ENCODE measurements at regions not wholly inside any gene's neighbourhood (a gene's known extent, or its start where the extent isn't known, plus 50 kb on each side); places are given as distances from the start of the nearest gene placed in this dataset.
"Not testable (repeated sequence)": the region's sequence is repeated elsewhere in the genome, so short reads cannot be mapped to it uniquely, and the experiment has no call there.

- Histone ChIP-seq H3K36me3 (ENCODE audit: control insufficient read depth, low read depth, low read length) (no peaks in the 10 kb centered on the region), H3K4me3 (ENCODE audit: low read length) (no peak overlapping the region), H3K9ac (ENCODE audit: low read length) (no peak overlapping the region), H3K27me3 (ENCODE audit: control insufficient read depth, insufficient read depth, low read length) (no peaks in the 10 kb centered on the region), H3K27ac (ENCODE audit: low read length) (no peak overlapping the region), H3K4me1 (ENCODE audit: control insufficient read depth, low read depth, low read length) (no peaks in the 10 kb centered on the region), H3K9me3 (ENCODE audit: control insufficient read depth, low read depth, low read length) (no peaks in the 10 kb centered on the region)
Measured at GRCh38 chr12:67091204-67091603, 178.0 kb upstream of the CAND1 start.

- no peak overlapping the region for H3K27ac ChIP-seq (ENCODE audit: low read length)
- no peak overlapping the region for H3K9ac ChIP-seq (ENCODE audit: low read length)
- no peaks in the 10 kb centered on the region for H3K36me3 ChIP-seq (ENCODE audit: control insufficient read depth, low read depth, low read length)
- no peaks in the 10 kb centered on the region for H3K4me1 ChIP-seq (ENCODE audit: control insufficient read depth, low read depth, low read length)
- no peak overlapping the region for H3K4me3 ChIP-seq (ENCODE audit: low read length)
- no peaks in the 10 kb centered on the region for H3K27me3 ChIP-seq (ENCODE audit: control insufficient read depth, insufficient read depth, low read length)
- H3K9me3 ChIP-seq (ENCODE audit: control insufficient read depth, low read depth, low read length) = no peaks in the 10 kb centered on the region
Measured at GRCh38 chr12:67091678-67092077, 177.5 kb upstream of the CAND1 start.

- not testable (repeated sequence) for H3K36me3 ChIP-seq (ENCODE audit: control insufficient read depth, low read depth, low read length); H3K27ac ChIP-seq (ENCODE audit: low read length); H3K9ac ChIP-seq (ENCODE audit: low read length); H3K4me1 ChIP-seq (ENCODE audit: control insufficient read depth, low read depth, low read length); H3K4me3 ChIP-seq (ENCODE audit: low read length); H3K27me3 ChIP-seq (ENCODE audit: control insufficient read depth, insufficient read depth, low read length); H3K9me3 ChIP-seq (ENCODE audit: control insufficient read depth, low read depth, low read length)
Measured at GRCh38 chr12:67092934-67093333, 176.2 kb upstream of the CAND1 start.

GRCh38 chr12:67096533-67097318, 172.4 kb upstream of the CAND1 start:
- Histone ChIP-seq H3K9me3 (ENCODE audit: control insufficient read depth, low read depth, low read length) (no peaks in the 10 kb centered on the region), H3K36me3 (ENCODE audit: control insufficient read depth, low read depth, low read length) (no peaks in the 10 kb centered on the region), H3K27ac (ENCODE audit: low read length) (no peak overlapping the region), H3K4me3 (ENCODE audit: low read length) (no peak overlapping the region), H3K9ac (ENCODE audit: low read length) (no peak overlapping the region), H3K4me1 (ENCODE audit: control insufficient read depth, low read depth, low read length) (no peaks in the 10 kb centered on the region), H3K27me3 (ENCODE audit: control insufficient read depth, insufficient read depth, low read length) (no peaks in the 10 kb centered on the region)

- no peaks in the 10 kb centered on the region for H3K36me3 ChIP-seq (ENCODE audit: control insufficient read depth, low read depth, low read length)
- no peak overlapping the region for H3K9ac ChIP-seq (ENCODE audit: low read length)
- no peaks in the 10 kb centered on the region for H3K27me3 ChIP-seq (ENCODE audit: control insufficient read depth, insufficient read depth, low read length)
- H3K27ac ChIP-seq (ENCODE audit: low read length) = no peak overlapping the region
- no peaks in the 10 kb centered on the region for H3K9me3 ChIP-seq (ENCODE audit: control insufficient read depth, low read depth, low read length)
- no peak overlapping the region for H3K4me3 ChIP-seq (ENCODE audit: low read length)
- H3K4me1 ChIP-seq (ENCODE audit: control insufficient read depth, low read depth, low read length) = no peaks in the 10 kb centered on the region
Measured at GRCh38 chr12:67099858-67100257, 169.3 kb upstream of the CAND1 start.

- H3K4me3 ChIP-seq (ENCODE audit: low read length) = no peak overlapping the region
Measured at GRCh38 chr12:67103521-67103920, 165.6 kb upstream of the CAND1 start.

GRCh38 chr12:67107235-67107634, 161.9 kb upstream of the CAND1 start:
- Histone ChIP-seq H3K36me3 (ENCODE audit: control insufficient read depth, low read depth, low read length) (no peaks in the 10 kb centered on the region), H3K4me3 (ENCODE audit: low read length) (no peak overlapping the region), H3K9ac (ENCODE audit: low read length) (no peak overlapping the region), H3K27me3 (ENCODE audit: control insufficient read depth, insufficient read depth, low read length) (no peaks in the 10 kb centered on the region), H3K9me3 (ENCODE audit: control insufficient read depth, low read depth, low read length) (no peaks in the 10 kb centered on the region), H3K4me1 (ENCODE audit: control insufficient read depth, low read depth, low read length) (no peaks in the 10 kb centered on the region), H3K27ac (ENCODE audit: low read length) (no peak overlapping the region)

More at GRCh38 chr12:67103521-67103920, 165.6 kb upstream of the CAND1 start:
- H3K9ac ChIP-seq (ENCODE audit: low read length) = no peak overlapping the region
- no peak overlapping the region for H3K27ac ChIP-seq (ENCODE audit: low read length)
- H3K27me3 ChIP-seq (ENCODE audit: control insufficient read depth, insufficient read depth, low read length) = no peaks in the 10 kb centered on the region
- no peaks in the 10 kb centered on the region for H3K4me1 ChIP-seq (ENCODE audit: control insufficient read depth, low read depth, low read length)
- no peaks in the 10 kb centered on the region for H3K9me3 ChIP-seq (ENCODE audit: control insufficient read depth, low read depth, low read length)
- H3K36me3 ChIP-seq (ENCODE audit: control insufficient read depth, low read depth, low read length) = no peaks in the 10 kb centered on the region

- H3K4me3 ChIP-seq (ENCODE audit: low read length) = no peak overlapping the region
- no peaks in the 10 kb centered on the region for H3K27me3 ChIP-seq (ENCODE audit: control insufficient read depth, insufficient read depth, low read length)
- H3K27ac ChIP-seq (ENCODE audit: low read length) = no peak overlapping the region
- H3K36me3 ChIP-seq (ENCODE audit: control insufficient read depth, low read depth, low read length) = no peaks in the 10 kb centered on the region
- no peaks in the 10 kb centered on the region for H3K9me3 ChIP-seq (ENCODE audit: control insufficient read depth, low read depth, low read length)
- H3K4me1 ChIP-seq (ENCODE audit: control insufficient read depth, low read depth, low read length) = no peaks in the 10 kb centered on the region
- H3K9ac ChIP-seq (ENCODE audit: low read length) = no peak overlapping the region
Measured at GRCh38 chr12:67107751-67108269, 161.3 kb upstream of the CAND1 start.

- H3K9ac ChIP-seq (ENCODE audit: low read length); H3K4me1 ChIP-seq (ENCODE audit: control insufficient read depth, low read depth, low read length): not testable (repeated sequence)
Measured at GRCh38 chr12:67110345-67110744, 158.8 kb upstream of the CAND1 start.

GRCh38 chr12:67111182-67111581, 158.0 kb upstream of the CAND1 start:
- no peak overlapping the region for H3K9ac ChIP-seq (ENCODE audit: low read length)
- no peaks in the 10 kb centered on the region for H3K4me1 ChIP-seq (ENCODE audit: control insufficient read depth, low read depth, low read length)
- H3K9me3 ChIP-seq (ENCODE audit: control insufficient read depth, low read depth, low read length) = no peaks in the 10 kb centered on the region
- no peak overlapping the region for H3K27ac ChIP-seq (ENCODE audit: low read length)
- no peak overlapping the region for H3K4me3 ChIP-seq (ENCODE audit: low read length)
- no peaks in the 10 kb centered on the region for H3K27me3 ChIP-seq (ENCODE audit: control insufficient read depth, insufficient read depth, low read length)
- no peaks in the 10 kb centered on the region for H3K36me3 ChIP-seq (ENCODE audit: control insufficient read depth, low read depth, low read length)

More at GRCh38 chr12:67110345-67110744, 158.8 kb upstream of the CAND1 start:
- H3K27me3 ChIP-seq (ENCODE audit: control insufficient read depth, insufficient read depth, low read length); H3K9me3 ChIP-seq (ENCODE audit: control insufficient read depth, low read depth, low read length); H3K36me3 ChIP-seq (ENCODE audit: control insufficient read depth, low read depth, low read length); H3K27ac ChIP-seq (ENCODE audit: low read length); H3K4me3 ChIP-seq (ENCODE audit: low read length): not testable (repeated sequence)

- H3K4me3 ChIP-seq (ENCODE audit: low read length) = no peak overlapping the region
- H3K36me3 ChIP-seq (ENCODE audit: control insufficient read depth, low read depth, low read length) = no peaks in the 10 kb centered on the region
- no peaks in the 10 kb centered on the region for H3K4me1 ChIP-seq (ENCODE audit: control insufficient read depth, low read depth, low read length)
- no peaks in the 10 kb centered on the region for H3K9me3 ChIP-seq (ENCODE audit: control insufficient read depth, low read depth, low read length)
- no peaks in the 10 kb centered on the region for H3K27me3 ChIP-seq (ENCODE audit: control insufficient read depth, insufficient read depth, low read length)
- H3K27ac ChIP-seq (ENCODE audit: low read length) = no peak overlapping the region
- H3K9ac ChIP-seq (ENCODE audit: low read length) = no peak overlapping the region
Measured at GRCh38 chr12:67112586-67112985, 156.6 kb upstream of the CAND1 start.

GRCh38 chr12:67116134-67116533, 153.0 kb upstream of the CAND1 start:
- Histone ChIP-seq H3K9ac (ENCODE audit: low read length) (no peak overlapping the region), H3K4me1 (ENCODE audit: control insufficient read depth, low read depth, low read length) (no peaks in the 10 kb centered on the region), H3K27me3 (ENCODE audit: control insufficient read depth, insufficient read depth, low read length) (no peaks in the 10 kb centered on the region), H3K27ac (ENCODE audit: low read length) (no peak overlapping the region), H3K36me3 (ENCODE audit: control insufficient read depth, low read depth, low read length) (no peaks in the 10 kb centered on the region), H3K4me3 (ENCODE audit: low read length) (no peak overlapping the region), H3K9me3 (ENCODE audit: control insufficient read depth, low read depth, low read length) (no peaks in the 10 kb centered on the region)

Measured in iPS-18a (cell line).